ENCODE measurements at regions not wholly inside any gene's neighbourhood (a gene's known extent, or its start where the extent isn't known, plus 50 kb on each side); places are given as distances from the start of the nearest gene placed in this dataset.

DNA sequence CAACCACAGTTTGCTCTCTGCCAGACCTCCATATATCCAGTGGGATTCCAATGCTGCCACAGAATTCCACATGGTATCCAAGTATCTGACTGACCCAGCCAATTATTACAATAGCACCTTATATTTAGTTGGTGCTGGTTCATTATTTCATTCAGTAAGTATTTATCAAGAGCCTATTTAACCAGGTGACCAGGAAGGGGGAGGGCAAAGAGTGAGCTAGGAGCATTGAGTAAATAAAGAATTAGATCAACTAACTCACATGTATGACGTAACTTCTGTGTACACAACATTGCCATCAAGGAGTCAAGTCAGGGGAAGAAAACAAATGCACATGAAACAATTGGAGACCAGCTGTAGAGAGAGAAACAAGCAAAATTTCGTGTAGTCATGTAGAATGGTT lies 207.1 kb upstream of the PAPPA start:
- Histone ChIP-seq H3K27ac (ENCODE audit: poor library complexity, severe bottlenecking) (no peak overlapping the region), H3K4me3 (ENCODE audit: severe bottlenecking) (no peak overlapping the region), H3K4me1 (ENCODE audit: insufficient read depth, poor library complexity, severe bottlenecking) (peaks cover 30% of the 10 kb centered on the region), H3K9me3 (ENCODE audit: severe bottlenecking) (no peaks in the 10 kb centered on the region), H3K27me3 (ENCODE audit: insufficient read depth, poor library complexity, severe bottlenecking) (no peaks in the 10 kb centered on the region), H3K36me3 (ENCODE audit: low read depth) (no peaks in the 10 kb centered on the region)
- ATAC-seq (ENCODE audit: low read depth) (no peak), DNase-seq (ENCODE audit: low spot score) (no peak)
- TF ChIP-seq, protein P1, sequence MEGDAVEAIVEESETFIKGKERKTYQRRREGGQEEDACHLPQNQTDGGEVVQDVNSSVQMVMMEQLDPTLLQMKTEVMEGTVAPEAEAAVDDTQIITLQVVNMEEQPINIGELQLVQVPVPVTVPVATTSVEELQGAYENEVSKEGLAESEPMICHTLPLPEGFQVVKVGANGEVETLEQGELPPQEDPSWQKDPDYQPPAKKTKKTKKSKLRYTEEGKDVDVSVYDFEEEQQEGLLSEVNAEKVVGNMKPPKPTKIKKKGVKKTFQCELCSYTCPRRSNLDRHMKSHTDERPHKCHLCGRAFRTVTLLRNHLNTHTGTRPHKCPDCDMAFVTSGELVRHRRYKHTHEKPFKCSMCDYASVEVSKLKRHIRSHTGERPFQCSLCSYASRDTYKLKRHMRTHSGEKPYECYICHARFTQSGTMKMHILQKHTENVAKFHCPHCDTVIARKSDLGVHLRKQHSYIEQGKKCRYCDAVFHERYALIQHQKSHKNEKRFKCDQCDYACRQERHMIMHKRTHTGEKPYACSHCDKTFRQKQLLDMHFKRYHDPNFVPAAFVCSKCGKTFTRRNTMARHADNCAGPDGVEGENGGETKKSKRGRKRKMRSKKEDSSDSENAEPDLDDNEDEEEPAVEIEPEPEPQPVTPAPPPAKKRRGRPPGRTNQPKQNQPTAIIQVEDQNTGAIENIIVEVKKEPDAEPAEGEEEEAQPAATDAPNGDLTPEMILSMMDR (IDR thresholded peaks at IDR 0.05; ENCODE audit: poor library complexity, severe bottlenecking), result no peak

DNA sequence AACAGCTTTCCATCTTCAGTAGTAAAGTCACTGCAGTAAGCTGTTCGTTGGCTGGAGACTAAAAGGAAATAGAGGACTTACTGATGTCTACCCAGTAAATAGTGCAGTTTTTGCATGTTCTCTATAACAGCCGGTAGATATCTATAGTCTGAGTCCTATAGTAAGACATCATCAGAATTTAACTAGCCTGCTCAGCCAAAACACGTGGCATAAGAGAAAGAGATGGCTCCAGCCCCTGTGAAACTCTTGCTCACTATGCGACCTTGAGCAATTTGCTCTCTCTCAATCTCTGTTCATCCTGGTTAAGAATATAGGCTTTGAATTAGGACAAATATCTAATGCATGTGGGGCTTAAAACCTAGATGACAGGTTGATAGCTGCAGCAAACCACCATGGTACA lies 201.6 kb upstream of the PAPPA start:
- Histone ChIP-seq H3K36me3 (ENCODE audit: low read depth) (no peaks in the 10 kb centered on the region), H3K9me3 (ENCODE audit: severe bottlenecking) (peaks cover 2% of the 10 kb centered on the region)

DNA sequence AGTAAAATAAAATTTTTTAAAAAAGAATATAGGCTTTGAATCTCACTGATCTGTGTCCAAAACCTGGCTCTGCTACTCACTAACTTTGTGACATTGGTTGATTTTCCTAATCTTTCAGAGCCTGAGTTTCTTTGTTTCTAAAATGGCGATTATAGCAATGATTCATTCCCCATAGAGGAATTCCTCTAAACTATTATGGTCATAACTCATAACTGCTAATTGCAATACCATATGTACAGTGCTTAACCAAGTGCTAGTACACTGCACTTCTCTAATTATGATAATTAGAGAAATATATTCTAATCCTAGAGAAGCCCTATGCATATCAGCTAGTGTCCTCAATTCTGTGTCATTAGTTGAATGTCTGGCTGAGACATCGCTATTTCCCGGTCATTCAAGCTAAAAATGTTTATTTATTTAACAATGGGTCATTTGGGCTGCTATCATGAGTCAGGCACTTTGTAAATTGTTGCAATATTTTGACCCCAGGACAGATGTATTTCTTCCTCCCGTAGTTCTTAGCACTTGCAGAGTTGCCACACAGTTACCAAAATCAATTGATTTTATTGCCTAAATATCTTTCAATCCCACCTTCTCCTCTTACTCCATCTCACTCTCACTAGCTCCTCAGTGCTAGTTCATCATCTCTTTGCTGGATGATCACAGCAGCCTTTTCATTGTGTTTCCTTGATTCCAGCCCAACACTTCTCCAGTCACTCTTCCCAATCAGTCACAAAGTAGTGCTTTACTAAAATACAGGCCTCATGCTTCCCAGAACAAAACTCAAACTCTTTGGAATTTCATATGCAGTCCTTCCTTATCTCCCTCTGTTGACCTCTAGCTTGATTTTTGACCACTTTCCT lies 200.9 kb upstream of the PAPPA start:
- ATAC-seq (ENCODE audit: low read depth), result peak; percentile 76
- H3K27ac ChIP-seq (ENCODE audit: poor library complexity, severe bottlenecking), result no peak overlapping the region
- TF ChIP-seq, protein P1 (IDR thresholded peaks at IDR 0.05; ENCODE audit: poor library complexity, severe bottlenecking), result no peak
- H3K9me3 ChIP-seq (ENCODE audit: severe bottlenecking), result peaks cover 2% of the 10 kb centered on the region
- H3K27me3 ChIP-seq (ENCODE audit: insufficient read depth, poor library complexity, severe bottlenecking), result no peaks in the 10 kb centered on the region
- peaks cover 5% of the 10 kb centered on the region for H3K4me1 ChIP-seq (ENCODE audit: insufficient read depth, poor library complexity, severe bottlenecking)
- DNase-seq (ENCODE audit: low spot score), result no peak
- no peaks in the 10 kb centered on the region for H3K36me3 ChIP-seq (ENCODE audit: low read depth)
- H3K4me3 ChIP-seq (ENCODE audit: severe bottlenecking), result no peak overlapping the region

More for the DNA sequence above, 201.6 kb upstream of the PAPPA start:
- ATAC-seq (ENCODE audit: low read depth) (no peak), DNase-seq (ENCODE audit: low spot score) (no peak)
- TF ChIP-seq, protein P1 (IDR thresholded peaks at IDR 0.05; ENCODE audit: poor library complexity, severe bottlenecking), result no peak
- Histone ChIP-seq H3K4me3 (ENCODE audit: severe bottlenecking) (no peak overlapping the region), H3K27ac (ENCODE audit: poor library complexity, severe bottlenecking) (no peak overlapping the region), H3K27me3 (ENCODE audit: insufficient read depth, poor library complexity, severe bottlenecking) (no peaks in the 10 kb centered on the region), H3K4me1 (ENCODE audit: insufficient read depth, poor library complexity, severe bottlenecking) (peaks cover 5% of the 10 kb centered on the region)

DNA sequence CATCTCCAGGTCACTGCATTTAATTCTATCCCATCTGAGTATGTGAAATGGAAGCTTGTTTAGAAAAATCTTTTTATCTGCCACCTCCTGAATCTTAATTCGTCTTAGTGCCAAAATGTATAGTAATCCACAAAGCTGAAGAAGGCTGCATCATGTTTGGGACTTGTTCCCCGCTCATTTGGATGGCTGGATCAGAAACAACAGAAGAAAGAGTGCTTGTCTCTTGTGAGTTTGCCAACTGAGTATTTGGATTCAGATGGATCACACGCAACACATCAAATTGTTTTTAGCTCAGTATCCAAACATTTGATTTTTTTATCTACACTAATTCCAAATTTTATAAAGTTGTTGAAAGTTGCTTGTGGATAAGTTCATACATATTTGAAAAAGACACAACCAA lies 197.2 kb upstream of the PAPPA start:
- TF ChIP-seq, protein P1 (IDR thresholded peaks at IDR 0.05; ENCODE audit: poor library complexity, severe bottlenecking), result no peak
- H3K4me1 ChIP-seq (ENCODE audit: insufficient read depth, poor library complexity, severe bottlenecking), result peaks cover 5% of the 10 kb centered on the region

DNA sequence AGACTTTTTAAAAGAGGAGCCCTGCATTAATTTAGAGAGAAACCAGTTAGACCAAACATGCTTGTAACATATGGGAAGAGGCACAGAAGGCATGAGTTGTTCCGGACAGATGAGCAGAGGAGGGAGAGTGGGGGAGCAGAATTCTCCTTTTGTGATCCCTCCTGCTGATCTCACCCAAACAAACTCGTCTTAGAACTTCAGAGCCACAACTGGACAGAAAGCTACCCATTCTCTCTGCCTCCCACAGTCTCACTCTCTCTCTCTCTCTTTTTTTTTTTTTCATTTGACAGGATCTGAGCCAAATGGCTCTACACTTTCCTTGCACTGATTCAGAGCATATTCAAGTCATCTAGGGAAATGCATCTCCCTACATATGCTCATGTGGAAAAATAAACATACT lies 196.0 kb upstream of the PAPPA start:
- ATAC-seq (ENCODE audit: low read depth), result no peak
- TF ChIP-seq, protein P1 (IDR thresholded peaks at IDR 0.05; ENCODE audit: poor library complexity, severe bottlenecking), result no peak

More for the DNA sequence above, 197.2 kb upstream of the PAPPA start:
- ATAC-seq (ENCODE audit: low read depth) (no peak), DNase-seq (ENCODE audit: low spot score) (no peak)
- Histone ChIP-seq H3K27ac (ENCODE audit: poor library complexity, severe bottlenecking) (no peak overlapping the region), H3K9me3 (ENCODE audit: severe bottlenecking) (peaks cover 2% of the 10 kb centered on the region), H3K4me3 (ENCODE audit: severe bottlenecking) (no peak overlapping the region), H3K36me3 (ENCODE audit: low read depth) (no peaks in the 10 kb centered on the region), H3K27me3 (ENCODE audit: insufficient read depth, poor library complexity, severe bottlenecking) (no peaks in the 10 kb centered on the region)

More for the DNA sequence above, 196.0 kb upstream of the PAPPA start:
- no peak overlapping the region for H3K27ac ChIP-seq (ENCODE audit: poor library complexity, severe bottlenecking)
- peaks cover under 1% of the 10 kb centered on the region for H3K4me1 ChIP-seq (ENCODE audit: insufficient read depth, poor library complexity, severe bottlenecking)
- DNase-seq (ENCODE audit: low spot score), result no peak
- no peak overlapping the region for H3K4me3 ChIP-seq (ENCODE audit: severe bottlenecking)
- H3K36me3 ChIP-seq (ENCODE audit: low read depth), result no peaks in the 10 kb centered on the region
- no peaks in the 10 kb centered on the region for H3K9me3 ChIP-seq (ENCODE audit: severe bottlenecking)
- H3K27me3 ChIP-seq (ENCODE audit: insufficient read depth, poor library complexity, severe bottlenecking), result no peaks in the 10 kb centered on the region
